Gastrocnemius medialis (tissue), 4 donors: ENCODE measurements at regions not wholly inside any gene's neighbourhood (a gene's known extent, or its start where the extent isn't known, plus 50 kb on each side); places are given as distances from the start of the nearest gene placed in this dataset.

Experiments used
- POLR2A ChIP-seq, 2 donors: fragments of 450-650 bp; IDR thresholded peaks; one replicate each; pipeline ENCODE4 v1.6.1; 2017; ENCODE audit warnings: antibody characterized with exemption in 2 of 2, mild to moderate bottlenecking in 2 of 2, moderate library complexity in 2 of 2
- TF ChIP-seq, protein P1 (sequence below), 5 experiments: fragments of 450-650 bp in 3 of 5; fragments of 200-600 bp in 2 of 5; sonication (generic) in 2 of 5; IDR thresholded peaks in 4 of 5; conservative IDR thresholded peaks in 1 of 5; 1 replicate in 4 of 5; 2 replicates in 1 of 5; pipeline ENCODE4 v1.5.1; 2016 to 2019; ENCODE audit warnings: antibody characterized with exemption in 5 of 5, mild to moderate bottlenecking in 3 of 5, moderate library complexity in 3 of 5

- TF ChIP-seq, protein P1, sequence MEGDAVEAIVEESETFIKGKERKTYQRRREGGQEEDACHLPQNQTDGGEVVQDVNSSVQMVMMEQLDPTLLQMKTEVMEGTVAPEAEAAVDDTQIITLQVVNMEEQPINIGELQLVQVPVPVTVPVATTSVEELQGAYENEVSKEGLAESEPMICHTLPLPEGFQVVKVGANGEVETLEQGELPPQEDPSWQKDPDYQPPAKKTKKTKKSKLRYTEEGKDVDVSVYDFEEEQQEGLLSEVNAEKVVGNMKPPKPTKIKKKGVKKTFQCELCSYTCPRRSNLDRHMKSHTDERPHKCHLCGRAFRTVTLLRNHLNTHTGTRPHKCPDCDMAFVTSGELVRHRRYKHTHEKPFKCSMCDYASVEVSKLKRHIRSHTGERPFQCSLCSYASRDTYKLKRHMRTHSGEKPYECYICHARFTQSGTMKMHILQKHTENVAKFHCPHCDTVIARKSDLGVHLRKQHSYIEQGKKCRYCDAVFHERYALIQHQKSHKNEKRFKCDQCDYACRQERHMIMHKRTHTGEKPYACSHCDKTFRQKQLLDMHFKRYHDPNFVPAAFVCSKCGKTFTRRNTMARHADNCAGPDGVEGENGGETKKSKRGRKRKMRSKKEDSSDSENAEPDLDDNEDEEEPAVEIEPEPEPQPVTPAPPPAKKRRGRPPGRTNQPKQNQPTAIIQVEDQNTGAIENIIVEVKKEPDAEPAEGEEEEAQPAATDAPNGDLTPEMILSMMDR (IDR thresholded peaks at IDR 0.05 in 4 of 5, conservative IDR thresholded peaks at IDR 0.05 in 1 of 5): no peak
- TF ChIP-seq POLR2A (IDR thresholded peaks at IDR 0.05): no peak
Observed at GRCh38 chr12:3965046-3965445, 91.8 kb upstream of the PARP11 start.
